CD4-positive, alpha-beta T cell (primary cell): ENCODE measurements at regions not wholly inside any gene's neighbourhood (a gene's known extent, or its start where the extent isn't known, plus 50 kb on each side); places are given as distances from the start of the nearest gene placed in this dataset.
"Not testable (repeated sequence)": the region's sequence is repeated elsewhere in the genome, so short reads cannot be mapped to it uniquely, and the experiment has no call there.

Source experiments
- ATAC-seq: fragments of 200-7000 bp; cut with Tn5 transposase; one replicate; pipeline ENCODE4 v1.10.0; 2022; ENCODE audit warnings: mild to moderate bottlenecking; ENCODE audit not compliant: poor library complexity
- CTCF ChIA-PET: fragments of 350-600 bp; sonication (Branson Sonifier 250); formaldehyde crosslinking; loops from one replicate; lab custom pipeline; 2021; ENCODE audit warnings: antibody characterized with exemption, inconsistent platforms; lab: Charles Lee
- POLR2A ChIA-PET: fragments of 350-600 bp; sonication (Branson Sonifier 250); formaldehyde crosslinking; loops from one replicate; lab custom pipeline; 2021; ENCODE audit warnings: antibody characterized with exemption, inconsistent platforms; lab: Charles Lee
- DNase-seq, 14 experiments: peaks; one replicate each; pipeline ENCODE4 v3.0.0-alpha.2; 2013 to 2020; ENCODE audit warnings: mixed read lengths in 2 of 14
- H3K27ac ChIP-seq, 2 donors: one replicate each; pipeline versions ENCODE4 v1.5.1 to v1.7.0; 2013; ENCODE audit warnings: low read length in 2 of 2, low read depth in 1 of 2, mild to moderate bottlenecking in 1 of 2
- H3K27me3 ChIP-seq, 2 experiments: 1 replicate in 1 of 2; 2 replicates in 1 of 2; pipeline versions ENCODE4 v1.6.1 to v1.7.0; 2013; ENCODE audit warnings: low read length in 2 of 2, control low read depth in 1 of 2, mild to moderate bottlenecking in 1 of 2, moderate library complexity in 1 of 2; ENCODE audit not compliant: insufficient read depth in 2 of 2, control insufficient read depth in 1 of 2
- H3K36me3 ChIP-seq: one replicate; pipeline ENCODE4 v1.6.1; 2013; ENCODE audit warnings: low read length, control low read depth; ENCODE audit not compliant: insufficient read depth
- H3K4me1 ChIP-seq: one replicate; pipeline ENCODE4 v1.6.1; 2013; ENCODE audit warnings: low read length, control low read depth; ENCODE audit not compliant: insufficient read depth
- H3K4me3 ChIP-seq: one replicate; pipeline ENCODE4 v1.5.1; 2013; ENCODE audit warnings: mild to moderate bottlenecking, low read length, moderate library complexity
- H3K9me3 ChIP-seq, 2 experiments: 1 replicate in 1 of 2; 2 replicates in 1 of 2; pipeline versions ENCODE4 v1.6.1 to v1.7.0; 2013; ENCODE audit warnings: low read length in 2 of 2, mild to moderate bottlenecking in 2 of 2, control low read depth in 1 of 2, moderate library complexity in 1 of 2; ENCODE audit not compliant: control insufficient read depth in 1 of 2, insufficient read depth in 1 of 2
- H3K27ac Mint-ChIP-seq: one replicate; pipeline ENCODE4 v1.8.0; 2020; ENCODE audit warnings: mixed read lengths
- H3K27me3 Mint-ChIP-seq: one replicate; pipeline ENCODE4 v1.8.0; 2021; ENCODE audit warnings: mixed read lengths
- H3K36me3 Mint-ChIP-seq: one replicate; pipeline ENCODE4 v1.8.0; 2021; ENCODE audit warnings: low read depth, mixed read lengths
- H3K4me1 Mint-ChIP-seq: one replicate; pipeline ENCODE4 v1.8.0; 2021; ENCODE audit warnings: low read depth, mixed read lengths
- H3K4me3 Mint-ChIP-seq: one replicate; pipeline ENCODE4 v1.8.0; 2020; ENCODE audit warnings: mild to moderate bottlenecking, mixed read lengths
- H3K9me3 Mint-ChIP-seq: one replicate; pipeline ENCODE4 v1.8.0; 2020; ENCODE audit warnings: mixed read lengths
- intact Hi-C, 2 experiments: fragments of 100-400 bp; cut with DNase I in 1 of 2; cut with micrococcal nuclease in 1 of 2; formaldehyde crosslinking; loops; one replicate each; pipeline versions ENCODE4 v1.15.1 to v1.9.0; 2023 to 2025; cut with DNase I, micrococcal nuclease
- TF ChIP-seq, protein P1 (sequence below): fragments of 200-600 bp; IDR thresholded peaks from one replicate; pipeline ENCODE4 v1.8.0; 2022; ENCODE audit warnings: antibody characterized with exemption, mild to moderate bottlenecking

- H3K27me3 ChIP-seq: no peaks in the 10 kb centered on the region
- H3K27ac ChIP-seq: no peak overlapping the region
- TF ChIP-seq, protein P1, sequence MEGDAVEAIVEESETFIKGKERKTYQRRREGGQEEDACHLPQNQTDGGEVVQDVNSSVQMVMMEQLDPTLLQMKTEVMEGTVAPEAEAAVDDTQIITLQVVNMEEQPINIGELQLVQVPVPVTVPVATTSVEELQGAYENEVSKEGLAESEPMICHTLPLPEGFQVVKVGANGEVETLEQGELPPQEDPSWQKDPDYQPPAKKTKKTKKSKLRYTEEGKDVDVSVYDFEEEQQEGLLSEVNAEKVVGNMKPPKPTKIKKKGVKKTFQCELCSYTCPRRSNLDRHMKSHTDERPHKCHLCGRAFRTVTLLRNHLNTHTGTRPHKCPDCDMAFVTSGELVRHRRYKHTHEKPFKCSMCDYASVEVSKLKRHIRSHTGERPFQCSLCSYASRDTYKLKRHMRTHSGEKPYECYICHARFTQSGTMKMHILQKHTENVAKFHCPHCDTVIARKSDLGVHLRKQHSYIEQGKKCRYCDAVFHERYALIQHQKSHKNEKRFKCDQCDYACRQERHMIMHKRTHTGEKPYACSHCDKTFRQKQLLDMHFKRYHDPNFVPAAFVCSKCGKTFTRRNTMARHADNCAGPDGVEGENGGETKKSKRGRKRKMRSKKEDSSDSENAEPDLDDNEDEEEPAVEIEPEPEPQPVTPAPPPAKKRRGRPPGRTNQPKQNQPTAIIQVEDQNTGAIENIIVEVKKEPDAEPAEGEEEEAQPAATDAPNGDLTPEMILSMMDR: no peak
- POLR2A ChIA-PET: no interaction called here
- no peaks in the 10 kb centered on the region for H3K27me3 Mint-ChIP-seq
- H3K9me3 Mint-ChIP-seq: peaks cover 9% of the 10 kb centered on the region
- CTCF ChIA-PET: no interaction called here
- H3K36me3 ChIP-seq: no peaks in the 10 kb centered on the region
- H3K9me3 ChIP-seq: peaks cover 0 to 4% of the 10 kb centered on the region in 2 experiments
- no peaks in the 10 kb centered on the region for H3K4me1 Mint-ChIP-seq
- no peak overlapping the region for H3K27ac Mint-ChIP-seq
- H3K4me3 Mint-ChIP-seq: no peak overlapping the region
- H3K4me3 ChIP-seq: no peak overlapping the region
- intact Hi-C loops: no loop called here
- no peaks in the 10 kb centered on the region for H3K36me3 Mint-ChIP-seq
- H3K4me1 ChIP-seq: no peaks in the 10 kb centered on the region
- ATAC-seq (no peak), DNase-seq (no peak)
These were observed 480.5 kb upstream of the SPRY2 start for GRCh38 chr13:80821466-80821865.

DNA sequence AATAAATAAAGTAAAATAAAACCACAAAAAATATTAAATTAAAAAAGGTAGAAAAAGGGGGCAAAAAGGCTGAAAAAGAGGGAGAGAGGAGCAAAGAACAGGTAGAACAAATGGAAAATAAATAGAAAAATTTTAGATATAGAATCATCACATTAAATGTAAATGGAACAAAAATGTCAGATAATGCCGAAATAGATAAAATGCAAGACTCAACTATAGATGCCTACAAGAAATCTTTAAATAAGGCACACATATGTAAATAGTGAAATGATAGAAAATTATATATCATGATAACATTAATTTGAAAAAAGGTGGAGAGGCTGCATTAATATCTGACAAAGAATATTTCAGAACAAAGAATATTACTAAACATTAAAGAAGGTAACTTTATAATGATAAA lies 477.1 kb upstream of the SPRY2 start:
- Histone ChIP-seq H3K27ac (no peak overlapping the region), H3K4me1 (no peaks in the 10 kb centered on the region), H3K4me3 (no peak overlapping the region), H3K27me3 (no peaks in the 10 kb centered on the region), H3K9me3 (peaks cover 0 to 7% of the 10 kb centered on the region in 2 experiments), H3K36me3 (no peaks in the 10 kb centered on the region)
- no peak for DNase-seq
- H3K36me3 Mint-ChIP-seq: no peaks in the 10 kb centered on the region
- no peak for ATAC-seq
- ChIA-PET POLR2A (no interaction called here), CTCF (no interaction called here)
- H3K9me3 Mint-ChIP-seq: peaks cover 4% of the 10 kb centered on the region
- TF ChIP-seq, protein P1: no peak
- no peak overlapping the region for H3K4me3 Mint-ChIP-seq
- intact Hi-C loops: no loop called here
- H3K4me1 Mint-ChIP-seq: no peaks in the 10 kb centered on the region
- no peak overlapping the region for H3K27ac Mint-ChIP-seq
- H3K27me3 Mint-ChIP-seq: no peaks in the 10 kb centered on the region

DNA sequence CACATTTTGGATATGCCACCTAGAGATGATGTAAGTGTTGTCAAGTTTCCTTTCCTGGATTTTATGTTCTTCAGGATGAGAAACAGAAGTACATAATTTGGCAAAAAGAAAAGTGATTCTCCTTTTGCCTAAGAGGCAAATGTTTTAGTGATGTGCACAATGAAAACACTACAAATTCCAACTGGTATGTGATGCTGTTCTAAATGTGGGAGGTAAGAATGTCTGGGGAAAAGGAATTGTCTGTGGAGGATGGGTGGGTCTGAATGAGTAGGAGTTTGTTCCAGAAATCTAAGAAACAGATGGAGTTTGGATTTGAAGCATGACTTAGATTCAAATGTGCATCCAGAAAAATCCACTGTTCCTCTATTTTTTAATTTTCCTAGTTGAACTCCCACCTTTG lies 473.6 kb upstream of the SPRY2 start:
- Mint-ChIP-seq H3K36me3 (no peaks in the 10 kb centered on the region), H3K27me3 (no peaks in the 10 kb centered on the region), H3K9me3 (peaks cover 4% of the 10 kb centered on the region), H3K27ac (no peak overlapping the region), H3K4me3 (no peak overlapping the region), H3K4me1 (no peaks in the 10 kb centered on the region)
- ChIA-PET CTCF (no interaction called here), POLR2A (no interaction called here)
- H3K27ac ChIP-seq: no peak overlapping the region
- H3K27me3 ChIP-seq: no peaks in the 10 kb centered on the region
- H3K4me1 ChIP-seq: no peaks in the 10 kb centered on the region
- H3K4me3 ChIP-seq: no peak overlapping the region
- ATAC-seq: no peak
- no peak for DNase-seq
- H3K36me3 ChIP-seq: no peaks in the 10 kb centered on the region
- peaks cover 0 to 3% of the 10 kb centered on the region in 2 experiments for H3K9me3 ChIP-seq
- TF ChIP-seq, protein P1: no peak
- intact Hi-C loops: no loop called here

GRCh38 chr13:80810294-80810693 lies 469.4 kb upstream of the SPRY2 start:
- H3K27me3 Mint-ChIP-seq, H3K4me1 ChIP-seq, ATAC-seq, H3K27me3 ChIP-seq, H3K27ac ChIP-seq, H3K4me3 ChIP-seq, H3K9me3 Mint-ChIP-seq, CTCF ChIA-PET, DNase-seq, H3K4me3 Mint-ChIP-seq, POLR2A ChIA-PET, H3K36me3 ChIP-seq, H3K36me3 Mint-ChIP-seq, H3K9me3 ChIP-seq, H3K27ac Mint-ChIP-seq, intact Hi-C loops, H3K4me1 Mint-ChIP-seq: not testable (repeated sequence)
